Activated naive CD4-positive, alpha-beta T cell treated with anti-CD3 and anti-CD28 coated beads, Interleukin-2, amount 10 ng/mL, durations not matched to agents 7 days and 5 days (primary cell): ENCODE measurements at regions not wholly inside any gene's neighbourhood (a gene's known extent, or its start where the extent isn't known, plus 50 kb on each side); places are given as distances from the start of the nearest gene placed in this dataset.
"Not testable (repeated sequence)": the region's sequence is repeated elsewhere in the genome, so short reads cannot be mapped to it uniquely, and the experiment has no call there.

Experiments used
- CTCF ChIA-PET: fragments of 350-600 bp; sonication (Branson Sonifier 250); formaldehyde crosslinking; loops from one replicate; lab custom pipeline; 2021; ENCODE audit warnings: antibody characterized with exemption; lab: Charles Lee
- DNase-seq: peaks from one replicate; pipeline ENCODE4 v3.0.0-alpha.2; 2020
- H3K27ac Mint-ChIP-seq: one replicate; pipeline ENCODE4 v1.8.0; 2021; ENCODE audit warnings: mild to moderate bottlenecking, moderate library complexity, mixed read lengths
- H3K27me3 Mint-ChIP-seq: one replicate; pipeline ENCODE4 v1.8.0; 2021; ENCODE audit warnings: mild to moderate bottlenecking, mixed read lengths
- H3K36me3 Mint-ChIP-seq: one replicate; pipeline ENCODE4 v1.8.0; 2021; ENCODE audit warnings: mixed read lengths
- H3K4me1 Mint-ChIP-seq: one replicate; pipeline ENCODE4 v1.8.0; 2021; ENCODE audit warnings: mixed read lengths
- H3K4me3 Mint-ChIP-seq: one replicate; pipeline ENCODE4 v1.8.0; 2021; ENCODE audit warnings: mild to moderate bottlenecking, moderate library complexity, mixed read lengths
- H3K9me3 Mint-ChIP-seq: one replicate; pipeline ENCODE4 v1.8.0; 2021; ENCODE audit warnings: mixed read lengths

DNA sequence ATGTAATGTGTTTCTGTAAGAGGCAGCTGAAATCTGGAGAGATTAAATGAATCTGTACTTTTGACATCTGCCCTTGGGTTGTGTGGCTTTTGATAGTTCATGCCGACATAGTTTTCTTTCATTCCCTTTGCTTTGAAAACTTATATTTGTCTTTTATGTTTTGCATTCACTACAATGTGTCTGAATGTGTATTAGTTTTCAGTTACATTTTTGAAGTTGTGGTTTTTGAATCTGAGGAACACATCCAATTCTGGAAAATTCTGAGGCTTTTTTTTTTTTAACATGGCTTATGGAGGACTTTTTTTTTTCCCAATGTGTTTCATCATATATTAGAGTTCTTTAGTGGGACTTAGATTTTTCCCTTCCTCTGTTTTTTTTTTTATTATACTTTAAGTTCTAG, 683.7 kb upstream of the SOX9 start:
- no peak overlapping the region for H3K27ac Mint-ChIP-seq
- H3K4me1 Mint-ChIP-seq = no peaks in the 10 kb centered on the region
- H3K36me3 Mint-ChIP-seq = no peaks in the 10 kb centered on the region
- H3K27me3 Mint-ChIP-seq = no peaks in the 10 kb centered on the region
- H3K4me3 Mint-ChIP-seq = no peak overlapping the region
- peaks cover 8% of the 10 kb centered on the region for H3K9me3 Mint-ChIP-seq
- CTCF ChIA-PET = no interaction called here
- no peak for DNase-seq

DNA sequence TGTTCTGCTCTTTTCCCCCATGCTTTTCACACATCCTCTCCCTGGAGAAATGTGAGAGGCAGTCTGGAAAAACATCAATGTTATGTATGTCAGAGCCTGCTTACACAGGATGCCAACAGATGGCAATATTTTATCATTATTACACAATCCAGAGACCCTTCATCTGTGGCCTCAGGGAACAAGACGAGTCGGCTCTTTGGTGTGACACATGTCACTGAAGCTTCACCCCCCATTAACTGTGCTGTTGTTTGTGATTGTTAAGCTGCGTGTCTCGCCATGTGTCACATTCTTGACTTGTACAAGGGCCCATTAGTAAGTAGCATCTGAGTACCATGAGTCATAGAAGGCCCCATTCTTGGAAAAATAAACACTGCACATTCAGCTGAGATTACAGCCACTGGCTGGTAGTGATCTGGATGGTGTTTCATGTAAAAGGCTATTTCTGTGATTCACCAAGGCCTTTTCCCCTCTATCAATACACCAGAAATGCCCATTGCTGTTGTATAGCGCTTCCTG, 682.1 kb upstream of the SOX9 start:
- CTCF ChIA-PET = no interaction called here
- no peak overlapping the region for H3K27ac Mint-ChIP-seq

GRCh38 chr17:71440513-71440912, 680.3 kb upstream of the SOX9 start:
- H3K27me3 Mint-ChIP-seq = no peaks in the 10 kb centered on the region
- no peaks in the 10 kb centered on the region for H3K4me1 Mint-ChIP-seq
- CTCF ChIA-PET = no interaction called here
- H3K27ac Mint-ChIP-seq = no peak overlapping the region
- no peak overlapping the region for H3K4me3 Mint-ChIP-seq
- DNase-seq = no peak
- peaks cover 8% of the 10 kb centered on the region for H3K9me3 Mint-ChIP-seq
- H3K36me3 Mint-ChIP-seq = no peaks in the 10 kb centered on the region

More for the DNA sequence above, 682.1 kb upstream of the SOX9 start:
- Mint-ChIP-seq H3K27me3 (no peaks in the 10 kb centered on the region), H3K4me1 (no peaks in the 10 kb centered on the region), H3K9me3 (peaks cover 8% of the 10 kb centered on the region), H3K36me3 (no peaks in the 10 kb centered on the region), H3K4me3 (no peak overlapping the region)
- no peak for DNase-seq

GRCh38 chr17:71441098-71441497, 679.7 kb upstream of the SOX9 start:
- Mint-ChIP-seq H3K27ac (no peak overlapping the region), H3K27me3 (no peaks in the 10 kb centered on the region), H3K4me1 (no peaks in the 10 kb centered on the region), H3K4me3 (no peak overlapping the region), H3K36me3 (no peaks in the 10 kb centered on the region), H3K9me3 (peaks cover 8% of the 10 kb centered on the region)
- DNase-seq = no peak
- CTCF ChIA-PET = no interaction called here

DNA sequence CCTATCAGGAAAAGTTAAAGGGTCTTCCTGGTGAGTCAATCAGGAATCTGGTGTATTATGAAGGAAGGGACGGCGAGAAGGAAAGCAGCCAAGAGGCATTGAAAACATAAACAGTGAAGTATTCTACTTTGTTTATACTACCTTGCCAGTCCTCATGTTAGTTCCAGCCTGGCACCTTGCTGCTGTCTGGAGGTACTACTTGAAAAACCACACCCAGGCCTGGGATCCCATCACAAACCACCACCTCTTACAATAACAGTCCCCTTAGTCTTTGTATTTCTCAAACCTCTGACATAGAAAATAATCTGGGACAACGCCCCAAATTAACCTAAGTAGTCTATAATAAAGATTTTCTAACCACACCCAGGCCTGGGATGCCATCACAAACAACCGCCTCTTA, 676.7 kb upstream of the SOX9 start:
- CTCF ChIA-PET = no interaction called here
- Mint-ChIP-seq H3K36me3 (no peaks in the 10 kb centered on the region), H3K4me3 (no peak overlapping the region), H3K4me1 (no peaks in the 10 kb centered on the region), H3K27me3 (no peaks in the 10 kb centered on the region), H3K9me3 (peaks cover 8% of the 10 kb centered on the region), H3K27ac (no peak overlapping the region)
- no peak for DNase-seq

- no peaks in the 10 kb centered on the region for H3K9me3 Mint-ChIP-seq
- H3K27me3 Mint-ChIP-seq = no peaks in the 10 kb centered on the region
- H3K4me1 Mint-ChIP-seq = no peaks in the 10 kb centered on the region
- H3K4me3 Mint-ChIP-seq = no peak overlapping the region
- H3K36me3 Mint-ChIP-seq = no peaks in the 10 kb centered on the region
- no peak overlapping the region for H3K27ac Mint-ChIP-seq
- CTCF ChIA-PET = no interaction called here
- DNase-seq = no peak
Observed at GRCh38 chr17:71446645-71447437, 674.0 kb upstream of the SOX9 start.

GRCh38 chr17:71447644-71448043, 673.2 kb upstream of the SOX9 start:
- CTCF ChIA-PET = no interaction called here
- H3K27me3 Mint-ChIP-seq = no peaks in the 10 kb centered on the region
- no peaks in the 10 kb centered on the region for H3K36me3 Mint-ChIP-seq
- H3K9me3 Mint-ChIP-seq = no peaks in the 10 kb centered on the region
- no peaks in the 10 kb centered on the region for H3K4me1 Mint-ChIP-seq
- H3K27ac Mint-ChIP-seq = no peak overlapping the region
- no peak overlapping the region for H3K4me3 Mint-ChIP-seq
- no peak for DNase-seq

GRCh38 chr17:71450657-71451056, 670.2 kb upstream of the SOX9 start:
- H3K27me3 Mint-ChIP-seq, DNase-seq, CTCF ChIA-PET, H3K36me3 Mint-ChIP-seq, H3K9me3 Mint-ChIP-seq, H3K27ac Mint-ChIP-seq, H3K4me3 Mint-ChIP-seq, H3K4me1 Mint-ChIP-seq: not testable (repeated sequence)

DNA sequence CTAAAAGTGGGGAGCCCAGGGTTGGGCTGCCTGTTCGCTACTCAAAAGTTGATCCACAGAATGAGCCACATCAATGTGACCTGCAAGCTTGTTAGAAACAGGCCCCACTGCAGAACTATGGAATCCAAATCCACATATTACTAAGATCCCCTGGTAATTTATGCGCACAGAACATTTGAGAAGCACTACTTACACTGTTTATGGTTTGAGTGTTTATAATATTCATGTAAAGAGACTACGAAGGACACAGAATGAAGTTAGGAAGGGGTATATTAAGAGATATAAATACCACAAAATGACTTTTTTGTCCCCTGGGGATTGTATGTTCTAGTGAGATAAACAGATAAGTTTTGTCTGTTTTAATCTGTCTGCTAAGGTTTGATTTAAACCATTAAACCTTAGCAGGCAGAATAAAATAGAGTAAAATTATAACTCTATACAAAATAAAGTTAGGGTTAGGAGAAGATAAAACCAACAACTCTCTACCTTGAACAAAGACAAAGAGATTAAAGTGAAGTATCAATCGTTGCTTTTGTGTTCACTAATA, 666.9 kb upstream of the SOX9 start:
- H3K27ac Mint-ChIP-seq = no peak overlapping the region
- DNase-seq = no peak
- CTCF ChIA-PET = no interaction called here
- peaks cover 3% of the 10 kb centered on the region for H3K9me3 Mint-ChIP-seq
- no peaks in the 10 kb centered on the region for H3K36me3 Mint-ChIP-seq
- H3K27me3 Mint-ChIP-seq = no peaks in the 10 kb centered on the region
- H3K4me3 Mint-ChIP-seq = no peak overlapping the region
- no peaks in the 10 kb centered on the region for H3K4me1 Mint-ChIP-seq

DNA sequence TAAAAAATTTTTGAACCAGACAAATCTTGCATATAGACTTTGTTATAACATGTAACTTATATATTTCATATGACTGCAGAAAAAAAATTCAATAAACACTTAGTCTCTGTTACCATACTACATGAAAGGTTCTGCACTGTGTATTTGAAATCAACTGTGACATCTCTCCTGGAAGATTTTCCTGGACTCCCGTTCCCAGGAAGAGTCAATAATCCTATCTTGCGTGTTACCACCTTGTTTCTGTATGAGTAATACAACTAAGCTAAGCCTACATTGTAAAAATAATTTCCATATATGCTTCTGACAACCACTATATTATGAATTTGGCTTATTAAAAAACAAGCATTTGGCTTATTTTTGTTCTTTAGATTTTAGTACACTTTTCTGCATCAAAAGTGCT, 665.6 kb upstream of the SOX9 start:
- Mint-ChIP-seq H3K9me3 (peaks cover 3% of the 10 kb centered on the region), H3K4me1 (no peaks in the 10 kb centered on the region), H3K27me3 (no peaks in the 10 kb centered on the region), H3K36me3 (no peaks in the 10 kb centered on the region), H3K4me3 (no peak overlapping the region), H3K27ac (no peak overlapping the region)
- CTCF ChIA-PET = no interaction called here
- DNase-seq = no peak

- Mint-ChIP-seq H3K4me1 (no peaks in the 10 kb centered on the region), H3K36me3 (no peaks in the 10 kb centered on the region), H3K4me3 (no peak overlapping the region), H3K27ac (no peak overlapping the region), H3K9me3 (peaks cover 5% of the 10 kb centered on the region), H3K27me3 (no peaks in the 10 kb centered on the region)
- DNase-seq = no peak
- CTCF ChIA-PET = no interaction called here
Observed at GRCh38 chr17:71458322-71458721, 662.5 kb upstream of the SOX9 start.

GRCh38 chr17:71460943-71461342, 659.9 kb upstream of the SOX9 start:
- no peaks in the 10 kb centered on the region for H3K27me3 Mint-ChIP-seq
- H3K36me3 Mint-ChIP-seq = no peaks in the 10 kb centered on the region
- H3K27ac Mint-ChIP-seq = no peak overlapping the region
- peaks cover 4% of the 10 kb centered on the region for H3K9me3 Mint-ChIP-seq
- H3K4me3 Mint-ChIP-seq = no peak overlapping the region
- H3K4me1 Mint-ChIP-seq = no peaks in the 10 kb centered on the region
- CTCF ChIA-PET = interaction anchor here (0.7 kb wide), 2 partner anchors 10 to 12 kb away, joined by 3 read pairs; no protein-coding TSS in a partner anchor
- no peak for DNase-seq

DNA sequence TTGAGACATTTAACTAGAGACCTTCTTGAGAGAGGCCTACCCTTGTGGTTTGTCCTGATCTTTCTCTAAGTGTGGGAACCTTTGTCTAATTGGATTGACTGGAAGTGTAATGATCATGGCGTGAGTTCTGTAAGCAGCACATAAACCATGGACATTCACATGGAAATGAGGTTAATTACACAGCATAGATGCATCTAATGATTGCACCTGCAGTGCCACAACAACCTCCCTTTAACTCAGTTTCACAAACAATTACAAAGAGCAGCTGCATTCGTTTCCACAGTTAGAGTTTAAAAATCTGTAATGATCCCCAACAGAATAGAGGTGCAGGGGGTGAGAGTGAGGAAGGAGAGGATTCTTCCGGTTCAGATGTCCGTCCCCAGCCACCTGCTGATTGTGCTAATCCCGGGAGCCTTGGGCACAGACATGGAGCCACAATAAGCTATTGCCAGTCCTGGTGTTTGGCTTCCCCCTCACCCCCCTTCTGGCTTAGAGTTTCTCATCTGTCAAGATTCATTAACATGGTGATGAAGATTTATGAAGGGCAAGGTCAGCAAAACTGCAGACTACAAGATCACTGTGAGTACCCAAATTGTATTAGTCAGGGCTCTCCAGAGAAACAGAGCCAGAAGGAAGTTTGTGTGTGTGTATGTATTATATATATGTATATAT, 659.2 kb upstream of the SOX9 start:
- H3K36me3 Mint-ChIP-seq = no peaks in the 10 kb centered on the region
- no peaks in the 10 kb centered on the region for H3K27me3 Mint-ChIP-seq
- H3K4me3 Mint-ChIP-seq = no peak overlapping the region
- no peak overlapping the region for H3K27ac Mint-ChIP-seq
- CTCF ChIA-PET = no interaction called here
- peaks cover 4% of the 10 kb centered on the region for H3K9me3 Mint-ChIP-seq
- DNase-seq = no peak
- no peaks in the 10 kb centered on the region for H3K4me1 Mint-ChIP-seq

GRCh38 chr17:71464241-71464640, 656.6 kb upstream of the SOX9 start:
- no peak overlapping the region for H3K27ac Mint-ChIP-seq
- no peaks in the 10 kb centered on the region for H3K27me3 Mint-ChIP-seq
- H3K4me3 Mint-ChIP-seq = no peak overlapping the region
- peaks cover 4% of the 10 kb centered on the region for H3K9me3 Mint-ChIP-seq
- H3K4me1 Mint-ChIP-seq = no peaks in the 10 kb centered on the region
- no peaks in the 10 kb centered on the region for H3K36me3 Mint-ChIP-seq
- DNase-seq = no peak
- CTCF ChIA-PET = no interaction called here

- no peak overlapping the region for H3K27ac Mint-ChIP-seq
- H3K4me3 Mint-ChIP-seq = no peak overlapping the region
- peaks cover 4% of the 10 kb centered on the region for H3K9me3 Mint-ChIP-seq
- DNase-seq = no peak
- H3K36me3 Mint-ChIP-seq = no peaks in the 10 kb centered on the region
- no peaks in the 10 kb centered on the region for H3K27me3 Mint-ChIP-seq
- no peaks in the 10 kb centered on the region for H3K4me1 Mint-ChIP-seq
- CTCF ChIA-PET = no interaction called here
Observed at GRCh38 chr17:71464751-71465150, 656.1 kb upstream of the SOX9 start.
